NCI-H748 (cell line): ENCODE measurements at regions not wholly inside any gene's neighbourhood (a gene's known extent, or its start where the extent isn't known, plus 50 kb on each side); places are given as distances from the start of the nearest gene placed in this dataset.
"Not testable (repeated sequence)": the region's sequence is repeated elsewhere in the genome, so short reads cannot be mapped to it uniquely, and the experiment has no call there.

ENCODE experiments used
- DNase-seq: peaks from one replicate; lab custom pipeline; 2025; ENCODE audit not compliant: unreplicated experiment; lab: John Stamatoyannopoulos, UW

DNA sequence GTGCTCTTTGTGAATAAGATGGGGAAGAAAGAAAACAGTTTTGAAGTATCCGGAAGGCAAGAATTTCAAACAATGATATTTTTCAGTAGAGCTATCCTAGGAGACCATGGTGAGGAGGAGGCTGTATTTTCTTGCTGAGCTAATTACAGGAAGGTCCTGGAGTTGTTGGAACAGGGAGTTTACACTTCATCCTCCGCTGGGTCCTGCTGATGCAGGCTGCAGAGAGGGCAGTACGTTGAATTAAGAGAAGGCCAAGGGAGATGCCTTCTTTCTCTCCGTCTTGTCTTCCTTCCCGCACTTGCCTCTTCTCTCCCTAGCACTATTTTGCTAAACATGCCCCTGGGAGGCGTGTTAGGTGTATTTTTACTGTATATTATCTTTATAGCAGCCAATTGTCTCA is 60.0 kb upstream of the EDAR start:
- DNase-seq, result no peak

GRCh38 chr2:109048163-109048562 is 59.1 kb upstream of the EDAR start:
- no peak for DNase-seq

GRCh38 chr2:109047569-109047968 is 58.5 kb upstream of the EDAR start:
- DNase-seq, result not testable (repeated sequence)

DNA sequence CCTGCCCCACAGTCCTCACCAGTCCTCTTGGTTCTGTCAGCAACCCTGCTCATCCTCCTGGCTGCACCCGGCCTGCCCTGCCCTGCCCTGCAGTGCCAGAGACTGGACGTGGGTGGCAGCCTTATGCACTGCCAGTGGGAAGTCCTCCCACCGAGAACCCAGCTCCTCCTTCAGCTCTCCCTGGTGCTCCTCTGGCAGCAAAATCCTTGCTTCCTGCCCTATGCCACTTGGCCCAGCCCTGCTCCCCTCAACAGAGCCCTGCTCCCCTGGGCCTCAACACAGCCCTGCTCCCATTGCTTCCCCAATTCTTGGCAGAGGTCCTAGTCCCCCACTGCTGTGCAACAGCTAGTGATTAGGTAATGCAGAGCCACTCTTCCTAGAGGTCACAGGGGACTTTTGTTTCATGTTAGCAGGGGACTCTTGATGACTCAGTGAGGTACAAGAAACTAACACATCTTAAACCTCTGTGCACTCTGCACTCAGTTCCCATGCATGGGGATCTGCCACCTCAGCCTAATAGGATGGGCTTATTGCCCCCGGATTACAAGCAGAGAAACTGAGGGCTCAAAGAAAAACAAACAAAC is 58.0 kb upstream of the EDAR start:
- DNase-seq, result no peak

GRCh38 chr2:109045505-109045904 is 56.5 kb upstream of the EDAR start:
- no peak for DNase-seq

DNA sequence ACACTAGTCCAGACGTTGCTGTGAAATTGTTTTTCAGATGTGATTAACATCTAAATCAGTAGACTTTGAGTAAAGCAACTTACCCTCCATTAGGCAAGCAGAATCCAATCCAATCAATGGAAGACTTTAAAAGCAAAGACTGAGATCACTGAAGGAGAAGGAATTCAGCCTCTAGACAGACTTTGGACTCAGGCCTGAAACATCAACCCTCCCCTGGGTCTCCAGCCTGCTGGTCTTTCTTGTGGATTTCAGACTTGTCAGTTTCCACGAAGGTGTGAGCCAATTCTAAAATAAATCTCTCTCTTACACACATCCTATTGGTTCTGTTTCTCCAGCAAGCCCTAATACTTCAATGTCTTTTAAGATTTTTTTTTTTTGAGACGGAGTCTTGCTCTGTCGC is 50.0 kb upstream of the EDAR start:
- DNase-seq, result no peak
